HL-60 (cell line): ENCODE measurements at regions not wholly inside any gene's neighbourhood (a gene's known extent, or its start where the extent isn't known, plus 50 kb on each side); places are given as distances from the start of the nearest gene placed in this dataset.

Experiments used
- DNase-seq, 2 experiments: peaks; one replicate each; pipeline ENCODE4 v3.0.0-alpha.2; 2010 to 2020; ENCODE audit warnings: low read depth in 1 of 2, low spot score in 1 of 2
- H3K27ac ChIP-seq: fragments of 250-450 bp; sonication (Bioruptor Pico); replicated peaks from 2 replicates; pipeline ENCODE4 v1.5.1; 2020; ENCODE audit warnings: mild to moderate bottlenecking, moderate library complexity
- H3K27me3 ChIP-seq: fragments of 250-450 bp; sonication (Bioruptor Pico); 2 replicates; pipeline ENCODE4 v1.5.1; 2021; ENCODE audit warnings: mild to moderate bottlenecking, moderate library complexity; ENCODE audit not compliant: insufficient read depth, poor library complexity, severe bottlenecking
- H3K4me3 ChIP-seq: replicated peaks from 2 replicates; pipeline ENCODE4 v1.5.1; 2011; ENCODE audit warnings: mild to moderate bottlenecking, control low read depth, low read length; ENCODE audit not compliant: insufficient read depth
- GABPA ChIP-seq: IDR thresholded peaks from 2 replicates; pipeline ENCODE4 v1.6.1; 2012; ENCODE audit warnings: low read depth
- POLR2AphosphoS5 ChIP-seq: IDR thresholded peaks from 2 replicates; pipeline ENCODE4 v1.6.1; 2012; ENCODE audit warnings: low read depth
- SPI1 ChIP-seq: IDR thresholded peaks from 2 replicates; pipeline ENCODE4 v1.6.1; 2012; ENCODE audit warnings: low read depth, mild to moderate bottlenecking, borderline replicate concordance
- TF ChIP-seq, protein P1 (sequence below): IDR thresholded peaks from one replicate; pipeline ENCODE4 v1.5.1; 2011; ENCODE audit warnings: low read length, control low read depth, inconsistent platforms; ENCODE audit not compliant: insufficient read depth
- TF ChIP-seq, protein P2 (sequence below): IDR thresholded peaks from 2 replicates; pipeline ENCODE4 v1.6.1; 2012; ENCODE audit warnings: low read depth; ENCODE audit not compliant: insufficient replicate concordance

DNA sequence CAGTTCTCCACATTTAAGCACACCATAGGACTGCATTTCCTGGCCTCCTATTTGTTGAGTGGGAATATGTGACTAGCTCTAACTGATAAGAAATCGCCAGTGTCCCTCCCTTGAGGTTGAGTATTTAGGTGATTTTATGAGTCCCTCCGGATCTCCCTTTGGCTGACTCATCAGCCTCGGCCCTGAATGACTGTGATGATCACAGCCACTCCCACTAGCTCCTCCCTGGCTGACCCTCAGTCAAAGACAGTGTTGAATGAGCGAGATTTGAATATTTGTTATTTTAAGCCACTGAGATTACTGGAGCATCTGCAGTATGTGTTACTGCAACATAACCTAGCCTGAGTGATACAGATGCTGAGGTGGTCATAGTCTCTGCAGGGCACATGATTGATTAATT is 515.3 kb downstream of the EPHB1 start:
- no peak for DNase-seq
- Histone ChIP-seq H3K4me3 (no peak overlapping the region), H3K27me3 (no peaks in the 10 kb centered on the region), H3K27ac (no peak overlapping the region)
- TF ChIP-seq GABPA (no peak), POLR2AphosphoS5 (no peak), SPI1 (no peak)
- TF ChIP-seq, protein P1, sequence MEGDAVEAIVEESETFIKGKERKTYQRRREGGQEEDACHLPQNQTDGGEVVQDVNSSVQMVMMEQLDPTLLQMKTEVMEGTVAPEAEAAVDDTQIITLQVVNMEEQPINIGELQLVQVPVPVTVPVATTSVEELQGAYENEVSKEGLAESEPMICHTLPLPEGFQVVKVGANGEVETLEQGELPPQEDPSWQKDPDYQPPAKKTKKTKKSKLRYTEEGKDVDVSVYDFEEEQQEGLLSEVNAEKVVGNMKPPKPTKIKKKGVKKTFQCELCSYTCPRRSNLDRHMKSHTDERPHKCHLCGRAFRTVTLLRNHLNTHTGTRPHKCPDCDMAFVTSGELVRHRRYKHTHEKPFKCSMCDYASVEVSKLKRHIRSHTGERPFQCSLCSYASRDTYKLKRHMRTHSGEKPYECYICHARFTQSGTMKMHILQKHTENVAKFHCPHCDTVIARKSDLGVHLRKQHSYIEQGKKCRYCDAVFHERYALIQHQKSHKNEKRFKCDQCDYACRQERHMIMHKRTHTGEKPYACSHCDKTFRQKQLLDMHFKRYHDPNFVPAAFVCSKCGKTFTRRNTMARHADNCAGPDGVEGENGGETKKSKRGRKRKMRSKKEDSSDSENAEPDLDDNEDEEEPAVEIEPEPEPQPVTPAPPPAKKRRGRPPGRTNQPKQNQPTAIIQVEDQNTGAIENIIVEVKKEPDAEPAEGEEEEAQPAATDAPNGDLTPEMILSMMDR, result no peak
- TF ChIP-seq, protein P2, sequence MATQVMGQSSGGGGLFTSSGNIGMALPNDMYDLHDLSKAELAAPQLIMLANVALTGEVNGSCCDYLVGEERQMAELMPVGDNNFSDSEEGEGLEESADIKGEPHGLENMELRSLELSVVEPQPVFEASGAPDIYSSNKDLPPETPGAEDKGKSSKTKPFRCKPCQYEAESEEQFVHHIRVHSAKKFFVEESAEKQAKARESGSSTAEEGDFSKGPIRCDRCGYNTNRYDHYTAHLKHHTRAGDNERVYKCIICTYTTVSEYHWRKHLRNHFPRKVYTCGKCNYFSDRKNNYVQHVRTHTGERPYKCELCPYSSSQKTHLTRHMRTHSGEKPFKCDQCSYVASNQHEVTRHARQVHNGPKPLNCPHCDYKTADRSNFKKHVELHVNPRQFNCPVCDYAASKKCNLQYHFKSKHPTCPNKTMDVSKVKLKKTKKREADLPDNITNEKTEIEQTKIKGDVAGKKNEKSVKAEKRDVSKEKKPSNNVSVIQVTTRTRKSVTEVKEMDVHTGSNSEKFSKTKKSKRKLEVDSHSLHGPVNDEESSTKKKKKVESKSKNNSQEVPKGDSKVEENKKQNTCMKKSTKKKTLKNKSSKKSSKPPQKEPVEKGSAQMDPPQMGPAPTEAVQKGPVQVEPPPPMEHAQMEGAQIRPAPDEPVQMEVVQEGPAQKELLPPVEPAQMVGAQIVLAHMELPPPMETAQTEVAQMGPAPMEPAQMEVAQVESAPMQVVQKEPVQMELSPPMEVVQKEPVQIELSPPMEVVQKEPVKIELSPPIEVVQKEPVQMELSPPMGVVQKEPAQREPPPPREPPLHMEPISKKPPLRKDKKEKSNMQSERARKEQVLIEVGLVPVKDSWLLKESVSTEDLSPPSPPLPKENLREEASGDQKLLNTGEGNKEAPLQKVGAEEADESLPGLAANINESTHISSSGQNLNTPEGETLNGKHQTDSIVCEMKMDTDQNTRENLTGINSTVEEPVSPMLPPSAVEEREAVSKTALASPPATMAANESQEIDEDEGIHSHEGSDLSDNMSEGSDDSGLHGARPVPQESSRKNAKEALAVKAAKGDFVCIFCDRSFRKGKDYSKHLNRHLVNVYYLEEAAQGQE, result no peak

DNA sequence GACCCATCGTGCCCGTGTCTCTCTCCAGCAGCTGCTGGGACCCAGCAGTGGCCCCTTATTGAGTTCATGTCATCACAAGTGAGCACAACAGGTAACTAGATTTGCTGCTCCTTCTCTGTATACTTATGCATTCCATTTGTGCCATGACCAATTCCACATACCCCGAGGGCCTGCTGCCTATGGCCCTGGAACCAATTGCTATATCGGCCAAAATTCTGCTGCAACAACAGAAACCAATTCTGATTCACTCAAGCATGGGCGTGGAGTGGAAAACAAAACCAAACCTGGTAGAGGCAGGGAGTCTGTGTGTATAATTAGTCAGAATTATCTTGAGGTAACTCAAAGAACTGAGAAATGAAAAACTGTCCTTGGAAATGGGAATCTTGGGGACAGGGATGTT is 516.6 kb downstream of the EPHB1 start:
- TF ChIP-seq, protein P1, result no peak
- TF ChIP-seq SPI1 (no peak), GABPA (no peak), POLR2AphosphoS5 (no peak)
- TF ChIP-seq, protein P2, result no peak
- Histone ChIP-seq H3K27ac (no peak overlapping the region), H3K4me3 (no peak overlapping the region), H3K27me3 (no peaks in the 10 kb centered on the region)
- no peak for DNase-seq

DNA sequence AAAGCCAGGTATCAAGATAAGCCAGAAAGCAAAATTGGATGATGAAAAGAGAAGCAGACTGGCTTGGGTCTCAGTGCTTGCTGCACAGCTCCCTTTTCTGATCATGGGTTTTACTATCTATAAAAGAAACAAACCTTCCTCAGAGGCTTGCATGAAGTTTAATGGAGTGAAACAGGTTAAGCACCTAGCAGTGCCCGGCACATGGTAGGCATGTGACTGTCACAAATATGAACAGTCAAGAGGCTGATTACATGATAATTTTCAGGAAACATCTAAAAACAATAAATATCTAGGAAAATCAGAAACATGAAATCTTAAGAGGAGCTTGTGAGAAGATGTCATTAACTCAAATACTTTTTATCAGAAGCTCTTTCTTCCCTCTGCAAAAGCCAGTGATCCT is 519.2 kb downstream of the EPHB1 start:
- H3K27me3 ChIP-seq, result no peaks in the 10 kb centered on the region
- no peak overlapping the region for H3K4me3 ChIP-seq
- TF ChIP-seq POLR2AphosphoS5 (no peak), GABPA (no peak), SPI1 (no peak)
- TF ChIP-seq, protein P2, result no peak
- TF ChIP-seq, protein P1, result no peak
- H3K27ac ChIP-seq, result no peak overlapping the region
- no peak for DNase-seq
